ENCODE measurements at regions not wholly inside any gene's neighbourhood (a gene's known extent, or its start where the extent isn't known, plus 50 kb on each side); places are given as distances from the start of the nearest gene placed in this dataset.

GRCh38 chr20:6213311-6213710, 90.5 kb upstream of the FERMT1 start:
- H3K4me3 Mint-ChIP-seq = no peak overlapping the region
- H3K27ac Mint-ChIP-seq = no peak overlapping the region
- H3K36me3 Mint-ChIP-seq (ENCODE audit: low read depth) = no peaks in the 10 kb centered on the region
- H3K4me1 Mint-ChIP-seq (ENCODE audit: low read depth) = no peaks in the 10 kb centered on the region
- ChIA-PET CTCF (no interaction called here), POLR2A (no interaction called here)
- ATAC-seq (no peak), DNase-seq (no peak)
- no peaks in the 10 kb centered on the region for H3K27me3 Mint-ChIP-seq (ENCODE audit: low read depth)
- H3K9me3 Mint-ChIP-seq (ENCODE audit: insufficient read depth) = no peaks in the 10 kb centered on the region

GRCh38 chr20:6212903-6213302, 90.1 kb upstream of the FERMT1 start:
- H3K27ac Mint-ChIP-seq = no peak overlapping the region
- no peak for DNase-seq
- H3K4me3 Mint-ChIP-seq = no peak overlapping the region
- ChIA-PET CTCF (no interaction called here), POLR2A (no interaction called here)
- ATAC-seq = no peak
- H3K9me3 Mint-ChIP-seq (ENCODE audit: insufficient read depth) = no peaks in the 10 kb centered on the region
- H3K4me1 Mint-ChIP-seq (ENCODE audit: low read depth) = no peaks in the 10 kb centered on the region
- H3K27me3 Mint-ChIP-seq (ENCODE audit: low read depth) = no peaks in the 10 kb centered on the region
- no peaks in the 10 kb centered on the region for H3K36me3 Mint-ChIP-seq (ENCODE audit: low read depth)

GRCh38 chr20:6209093-6209492, 86.3 kb upstream of the FERMT1 start:
- ChIA-PET POLR2A (no interaction called here), CTCF (no interaction called here)
- Mint-ChIP-seq H3K27me3 (ENCODE audit: low read depth) (no peaks in the 10 kb centered on the region), H3K27ac (no peak overlapping the region), H3K36me3 (ENCODE audit: low read depth) (no peaks in the 10 kb centered on the region), H3K9me3 (ENCODE audit: insufficient read depth) (no peaks in the 10 kb centered on the region), H3K4me1 (ENCODE audit: low read depth) (no peaks in the 10 kb centered on the region), H3K4me3 (no peak overlapping the region)
- no peak for ATAC-seq
- DNase-seq = no peak

GRCh38 chr20:6200092-6200491, 77.3 kb upstream of the FERMT1 start:
- Mint-ChIP-seq H3K4me3 (no peak overlapping the region), H3K4me1 (ENCODE audit: low read depth) (no peaks in the 10 kb centered on the region), H3K27ac (no peak overlapping the region), H3K9me3 (ENCODE audit: insufficient read depth) (no peaks in the 10 kb centered on the region), H3K36me3 (ENCODE audit: low read depth) (no peaks in the 10 kb centered on the region), H3K27me3 (ENCODE audit: low read depth) (no peaks in the 10 kb centered on the region)
- CTCF ChIA-PET = no interaction called here
- no peak for ATAC-seq
- POLR2A ChIA-PET = no interaction called here
- DNase-seq = no peak

- H3K27ac Mint-ChIP-seq = no peak overlapping the region
- CTCF ChIA-PET = no interaction called here
- no peak overlapping the region for H3K4me3 Mint-ChIP-seq
- H3K4me1 Mint-ChIP-seq (ENCODE audit: low read depth) = no peaks in the 10 kb centered on the region
- ATAC-seq (no peak), DNase-seq (no peak)
- H3K9me3 Mint-ChIP-seq (ENCODE audit: insufficient read depth) = no peaks in the 10 kb centered on the region
- peaks cover 2% of the 10 kb centered on the region for H3K27me3 Mint-ChIP-seq (ENCODE audit: low read depth)
- H3K36me3 Mint-ChIP-seq (ENCODE audit: low read depth) = no peaks in the 10 kb centered on the region
- POLR2A ChIA-PET = no interaction called here
Observed at GRCh38 chr20:6185268-6185667, 62.4 kb upstream of the FERMT1 start.

- no peak for DNase-seq
- ATAC-seq = no peak
- H3K36me3 Mint-ChIP-seq (ENCODE audit: low read depth) = no peaks in the 10 kb centered on the region
- H3K27me3 Mint-ChIP-seq (ENCODE audit: low read depth) = peaks cover 2% of the 10 kb centered on the region
- H3K27ac Mint-ChIP-seq = no peak overlapping the region
- H3K4me1 Mint-ChIP-seq (ENCODE audit: low read depth) = no peaks in the 10 kb centered on the region
- CTCF ChIA-PET = no interaction called here
- no peak overlapping the region for H3K4me3 Mint-ChIP-seq
- no peaks in the 10 kb centered on the region for H3K9me3 Mint-ChIP-seq (ENCODE audit: insufficient read depth)
- POLR2A ChIA-PET = no interaction called here
Observed at GRCh38 chr20:6184086-6184485, 61.3 kb upstream of the FERMT1 start.

- no peaks in the 10 kb centered on the region for H3K9me3 Mint-ChIP-seq (ENCODE audit: insufficient read depth)
- H3K27ac Mint-ChIP-seq = no peak overlapping the region
- no peaks in the 10 kb centered on the region for H3K4me1 Mint-ChIP-seq (ENCODE audit: low read depth)
- DNase-seq (no peak), ATAC-seq (no peak)
- H3K4me3 Mint-ChIP-seq = no peak overlapping the region
- H3K36me3 Mint-ChIP-seq (ENCODE audit: low read depth) = no peaks in the 10 kb centered on the region
- ChIA-PET CTCF (no interaction called here), POLR2A (no interaction called here)
- H3K27me3 Mint-ChIP-seq (ENCODE audit: low read depth) = peaks cover 4% of the 10 kb centered on the region
Observed at GRCh38 chr20:6180531-6180930, 57.7 kb upstream of the FERMT1 start.

- H3K36me3 Mint-ChIP-seq (ENCODE audit: low read depth) = no peaks in the 10 kb centered on the region
- no peaks in the 10 kb centered on the region for H3K9me3 Mint-ChIP-seq (ENCODE audit: insufficient read depth)
- DNase-seq (no peak), ATAC-seq (no peak)
- peaks cover 4% of the 10 kb centered on the region for H3K27me3 Mint-ChIP-seq (ENCODE audit: low read depth)
- no peak overlapping the region for H3K4me3 Mint-ChIP-seq
- no peaks in the 10 kb centered on the region for H3K4me1 Mint-ChIP-seq (ENCODE audit: low read depth)
- CTCF ChIA-PET = no interaction called here
- no peak overlapping the region for H3K27ac Mint-ChIP-seq
- POLR2A ChIA-PET = no interaction called here
Observed at GRCh38 chr20:6178537-6178936, 55.7 kb upstream of the FERMT1 start.

- no peak for DNase-seq
- peaks cover 2% of the 10 kb centered on the region for H3K27me3 Mint-ChIP-seq (ENCODE audit: low read depth)
- ChIA-PET CTCF (no interaction called here), POLR2A (no interaction called here)
- H3K4me3 Mint-ChIP-seq = no peak overlapping the region
- no peak for ATAC-seq
- no peaks in the 10 kb centered on the region for H3K9me3 Mint-ChIP-seq (ENCODE audit: insufficient read depth)
- H3K4me1 Mint-ChIP-seq (ENCODE audit: low read depth) = no peaks in the 10 kb centered on the region
- no peaks in the 10 kb centered on the region for H3K36me3 Mint-ChIP-seq (ENCODE audit: low read depth)
- H3K27ac Mint-ChIP-seq = no peak overlapping the region
Observed at GRCh38 chr20:6173481-6173880, 50.7 kb upstream of the FERMT1 start.

All from activated CD8-positive, alpha-beta T cell treated with anti-CD3 and anti-CD28 coated beads, Interleukin-2, amount 10 ng/mL, durations not matched to agents 7 days and 5 days (primary cell).